A549 (cell line): ENCODE measurements at regions not wholly inside any gene's neighbourhood (a gene's known extent, or its start where the extent isn't known, plus 50 kb on each side); places are given as distances from the start of the nearest gene placed in this dataset.

Source experiments
- EHMT2 ChIP-seq: fragments of 200-600 bp; sonication (generic); IDR thresholded peaks from 2 replicates; pipeline ENCODE4 v1.6.1; 2016; ENCODE audit warnings: antibody characterized with exemption, low read depth, mild to moderate bottlenecking, moderate library complexity
- JUNB ChIP-seq: fragments of >200 bp; sonication (Bioruptor Twin); formaldehyde crosslinking; IDR thresholded peaks from 2 replicates; pipeline ENCODE4 v1.6.1; 2016
- RCOR1 ChIP-seq: fragments of 150-350 bp; IDR thresholded peaks from 2 replicates; pipeline ENCODE4 v1.6.1; 2014; ENCODE audit warnings: antibody characterized with exemption, low read length, low read depth
- ZSCAN20 ChIP-seq: fragments of 250-450 bp; sonication (Bioruptor Pico); IDR thresholded peaks from 2 replicates; pipeline ENCODE4 v1.8.0; 2022; ENCODE audit warnings: mild to moderate bottlenecking, moderate library complexity

- TF ChIP-seq EHMT2: no peak
- TF ChIP-seq RCOR1: no peak
- TF ChIP-seq JUNB: no peak
- TF ChIP-seq ZSCAN20 (CRISPR knock-in tag): no peak
Measured at GRCh38 chr3:40876009-40876408, 323.3 kb upstream of the CTNNB1 start.
